NCI-H1436 treated with DMSO at 0.1 percent for 48 hours (cell line): ENCODE measurements at regions not wholly inside any gene's neighbourhood (a gene's known extent, or its start where the extent isn't known, plus 50 kb on each side); places are given as distances from the start of the nearest gene placed in this dataset.
"Not testable (repeated sequence)": the region's sequence is repeated elsewhere in the genome, so short reads cannot be mapped to it uniquely, and the experiment has no call there.

Source experiments
- DNase-seq: peaks from one replicate; lab custom pipeline; 2025; lab: John Stamatoyannopoulos, UW

DNA sequence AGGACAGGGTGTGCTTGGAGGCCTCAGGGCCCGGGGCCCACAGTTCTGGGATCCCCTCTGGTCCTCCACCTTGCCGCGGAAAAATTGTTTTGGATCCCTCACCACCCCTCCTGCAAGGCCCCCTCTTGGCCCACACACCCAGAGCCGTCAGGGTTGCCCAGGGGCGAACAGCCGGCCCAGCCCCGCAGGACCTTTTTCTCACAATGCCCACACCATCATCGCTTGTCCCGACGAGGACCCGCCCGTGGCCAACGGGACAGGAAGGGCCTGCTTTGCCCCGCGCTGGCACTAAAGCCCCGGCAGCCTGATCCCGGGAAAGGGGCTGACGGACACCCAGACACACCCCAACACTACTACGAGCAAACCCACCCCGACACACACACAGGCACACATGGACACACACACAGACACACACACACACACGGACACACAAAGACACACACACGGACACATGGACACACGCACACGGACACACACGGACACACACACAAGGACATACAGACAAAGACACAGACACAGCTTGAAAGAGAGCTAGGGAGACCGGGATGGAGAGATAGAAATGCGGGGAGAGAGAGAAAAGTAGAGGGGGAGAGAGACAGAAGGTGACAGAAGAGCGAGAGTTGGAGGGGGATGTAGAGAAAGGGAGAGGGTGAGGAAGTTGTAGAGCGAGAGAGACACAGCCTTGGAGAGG, 1493.5 kb upstream of the DEFB115 start:
- no peak for DNase-seq

DNA sequence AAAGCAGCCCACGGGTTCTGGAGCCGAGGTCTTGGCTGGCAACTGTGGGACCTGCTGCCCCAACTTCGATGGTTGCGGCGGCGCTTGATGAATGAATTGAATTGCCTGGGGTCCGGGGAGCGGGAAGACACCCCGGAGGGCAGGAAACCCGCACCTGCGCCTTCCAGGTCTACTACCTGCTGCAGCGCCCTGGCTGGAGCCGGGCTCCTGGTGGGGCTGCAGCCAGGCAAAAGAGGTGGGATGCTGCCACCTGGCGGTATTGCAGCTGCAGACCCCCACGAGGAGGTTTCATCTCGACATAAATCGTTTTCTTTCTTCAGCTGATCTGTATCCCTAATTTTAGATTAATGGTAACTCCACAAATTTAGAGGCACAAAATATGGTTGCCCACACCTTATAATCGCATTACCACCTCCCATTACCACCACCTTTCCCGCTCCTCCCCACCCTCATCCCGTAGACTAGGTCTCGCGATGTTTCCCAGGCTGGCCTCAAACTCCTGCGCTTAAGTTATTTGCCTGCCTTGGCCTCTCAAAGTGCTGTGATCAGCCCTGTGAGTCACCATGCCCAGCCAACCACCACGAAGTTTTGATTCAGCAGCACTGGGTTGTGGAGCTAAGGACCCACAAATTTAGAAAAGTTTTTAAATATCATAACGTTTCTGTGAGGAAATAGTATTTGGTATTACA, 1492.4 kb upstream of the DEFB115 start:
- not testable (repeated sequence) for DNase-seq

DNA sequence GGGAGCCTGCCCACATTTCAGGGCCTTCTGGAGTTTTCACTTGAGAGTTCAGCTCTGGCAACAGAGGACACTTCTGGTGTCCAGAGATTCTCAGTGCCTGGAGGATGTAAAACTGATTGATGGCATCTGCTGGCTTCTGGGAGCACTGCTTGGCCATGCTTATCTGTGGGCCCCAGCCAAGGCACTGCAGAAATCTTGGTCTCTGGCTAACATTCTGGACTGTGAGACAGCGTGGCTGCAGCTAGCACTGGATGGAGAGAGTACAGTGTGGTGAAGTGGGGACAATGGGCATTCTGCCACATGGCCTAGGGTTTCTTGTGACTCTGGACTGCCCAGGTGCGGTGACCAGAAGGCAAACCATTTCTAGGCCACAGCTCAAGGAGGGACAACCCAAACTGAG, 1479.4 kb upstream of the DEFB115 start:
- not testable (repeated sequence) for DNase-seq

DNA sequence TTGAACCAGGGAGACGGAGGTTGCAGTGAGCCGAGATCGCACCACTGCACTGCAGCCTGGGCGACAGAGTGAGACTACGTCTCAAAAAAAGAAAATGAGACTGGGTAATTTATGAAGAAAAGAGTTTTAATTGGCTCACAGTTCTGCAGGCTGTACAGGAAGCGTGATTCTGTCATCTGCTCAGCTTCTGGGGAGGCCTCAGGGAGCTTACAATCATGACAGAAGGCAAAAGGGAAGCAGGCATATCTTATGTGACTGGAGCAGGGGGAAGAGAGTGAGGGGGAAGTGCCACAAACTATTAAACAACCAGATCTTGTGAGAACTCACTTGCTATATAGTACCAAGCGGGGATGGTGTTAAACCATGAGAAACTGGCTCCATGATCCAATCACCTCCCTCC, 1476.2 kb upstream of the DEFB115 start:
- not testable (repeated sequence) for DNase-seq

DNA sequence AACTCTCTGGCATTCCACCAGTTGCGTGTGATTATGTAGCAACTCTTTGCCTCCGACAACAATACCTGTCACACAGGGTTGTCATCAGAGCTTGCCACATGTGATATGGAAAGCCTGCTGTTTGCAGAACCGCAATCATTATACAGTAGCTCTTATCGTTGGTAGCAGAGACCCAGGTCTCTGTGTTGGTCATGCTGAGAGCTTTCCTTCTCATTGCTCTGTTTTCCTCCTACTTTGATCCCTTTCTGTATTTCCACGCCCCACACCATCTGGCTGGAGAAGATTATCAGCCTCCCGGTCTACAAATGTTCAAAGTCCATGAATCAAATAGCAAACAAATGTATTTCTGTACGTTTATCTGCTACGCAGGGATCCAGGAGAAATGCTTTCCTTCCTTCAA, 1475.6 kb upstream of the DEFB115 start:
- DNase-seq: not testable (repeated sequence)

DNA sequence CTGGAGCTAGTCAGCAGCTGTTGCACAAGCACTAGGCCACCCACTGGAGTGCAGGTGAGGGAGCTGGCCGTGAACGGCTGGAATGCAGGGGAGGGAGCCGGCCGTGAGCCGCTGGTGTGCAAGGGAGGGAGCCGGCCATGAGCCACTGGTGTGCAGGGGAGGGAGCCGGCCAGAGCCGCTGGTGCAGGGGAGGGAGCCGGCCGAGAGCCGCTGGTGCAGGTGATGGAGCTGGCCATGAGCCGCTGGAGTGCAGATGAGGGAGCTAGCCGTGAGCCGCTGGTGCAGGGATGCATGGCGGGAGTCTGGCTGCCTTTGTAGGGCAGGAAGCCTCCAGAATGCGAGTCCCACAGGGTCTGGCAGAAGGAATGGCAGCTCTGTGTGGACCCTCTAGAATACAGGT, 1470.0 kb upstream of the DEFB115 start:
- not testable (repeated sequence) for DNase-seq

DNA sequence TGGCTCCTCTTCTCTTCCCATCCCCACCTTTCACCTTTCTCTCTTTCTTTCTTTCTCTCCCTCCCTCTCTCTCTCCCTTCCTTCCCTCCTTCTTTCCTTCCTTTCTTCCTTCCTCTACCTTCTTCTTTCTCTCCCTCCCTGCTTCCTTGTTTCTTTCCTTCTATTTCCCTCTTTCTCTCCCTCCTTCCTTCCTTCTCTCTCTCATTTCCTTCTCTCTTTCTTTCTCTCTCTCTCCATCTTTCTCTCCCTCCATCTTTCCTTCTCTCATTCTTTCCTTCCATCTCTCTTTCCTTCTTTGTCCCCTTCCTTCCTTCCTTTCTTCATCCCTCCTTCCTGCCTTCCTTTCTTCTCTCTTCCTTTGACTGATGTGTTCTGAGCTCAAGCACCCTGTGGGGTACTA, 1467.0 kb upstream of the DEFB115 start:
- DNase-seq: no peak

DNA sequence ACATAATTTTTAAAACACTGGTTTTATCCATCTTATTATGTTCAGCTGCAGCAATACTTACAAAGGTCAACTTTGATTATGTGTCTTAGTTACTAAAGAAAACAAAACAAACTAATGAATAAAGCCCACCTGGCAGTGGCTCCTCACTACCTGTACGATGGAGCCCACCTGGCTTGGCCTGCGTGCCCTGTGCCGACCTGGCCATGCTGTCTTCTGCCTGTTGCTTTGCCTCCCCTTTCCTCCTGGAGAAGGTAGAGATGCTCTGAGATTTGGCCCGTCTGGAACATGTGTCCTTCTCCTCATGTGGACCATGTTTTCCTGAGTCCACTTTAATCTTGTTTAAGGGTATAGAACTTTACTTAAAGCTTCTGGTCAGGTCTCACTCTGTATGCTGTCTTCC, 1426.0 kb upstream of the DEFB115 start:
- DNase-seq: not testable (repeated sequence)

DNA sequence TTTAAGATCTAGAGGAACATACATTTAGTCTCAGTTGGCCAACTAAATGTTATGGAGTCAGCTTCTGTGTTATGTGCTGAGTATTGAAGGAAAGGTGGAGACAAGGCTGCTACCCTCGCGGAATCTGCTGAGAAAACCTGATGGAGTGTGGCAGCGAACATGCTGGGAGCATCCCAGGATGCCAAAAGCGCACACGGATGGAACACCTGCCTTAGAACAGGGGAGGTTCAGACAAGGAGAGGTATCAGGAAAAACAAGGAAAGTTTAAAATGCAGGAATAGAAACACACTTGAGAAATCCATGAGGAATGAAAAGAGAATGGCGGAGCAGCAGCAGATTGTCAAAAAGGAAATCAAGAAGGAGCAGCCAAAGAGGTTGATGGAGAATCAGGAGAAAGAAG, 1389.5 kb upstream of the DEFB115 start:
- DNase-seq: not testable (repeated sequence)

DNA sequence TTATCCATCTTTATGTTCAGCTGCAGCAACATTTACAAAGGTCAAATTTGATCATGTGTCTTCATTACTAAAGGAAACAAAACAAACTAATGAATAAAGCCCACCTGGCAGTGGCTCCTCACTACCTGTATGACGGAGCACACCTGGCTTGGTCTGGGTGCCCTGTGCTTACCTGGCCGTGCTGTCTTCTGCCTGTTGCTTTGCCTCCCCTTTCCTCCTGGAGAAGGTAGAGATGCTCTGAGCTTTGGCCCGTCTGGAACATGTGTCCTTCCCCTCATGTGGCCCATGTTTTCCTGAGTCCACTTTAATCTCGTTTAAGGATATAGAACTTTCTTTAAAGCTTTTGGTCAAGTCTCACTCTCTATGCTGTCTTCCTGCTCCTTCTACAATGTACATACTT, 1388.8 kb upstream of the DEFB115 start:
- DNase-seq: not testable (repeated sequence)

DNA sequence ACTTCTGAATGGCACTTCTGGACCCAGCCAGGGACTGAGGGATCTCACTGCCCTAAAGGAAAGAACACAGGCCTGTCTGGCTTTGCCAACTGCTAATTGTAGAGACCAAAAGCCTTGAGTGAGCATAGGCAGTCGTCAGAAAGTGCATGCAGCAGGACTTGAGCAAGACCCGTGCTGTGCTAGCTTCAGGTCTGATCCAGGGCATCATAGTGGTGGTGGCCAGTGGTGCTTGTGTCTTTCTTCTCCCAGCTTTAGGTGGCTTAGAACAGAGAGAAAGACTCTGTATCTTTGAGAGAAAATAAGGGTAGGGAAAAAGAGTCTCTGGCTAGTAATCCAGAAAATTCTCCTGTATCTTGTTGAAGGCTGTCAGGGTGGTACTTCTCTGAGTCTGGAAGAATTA, 1385.6 kb upstream of the DEFB115 start:
- not testable (repeated sequence) for DNase-seq

DNA sequence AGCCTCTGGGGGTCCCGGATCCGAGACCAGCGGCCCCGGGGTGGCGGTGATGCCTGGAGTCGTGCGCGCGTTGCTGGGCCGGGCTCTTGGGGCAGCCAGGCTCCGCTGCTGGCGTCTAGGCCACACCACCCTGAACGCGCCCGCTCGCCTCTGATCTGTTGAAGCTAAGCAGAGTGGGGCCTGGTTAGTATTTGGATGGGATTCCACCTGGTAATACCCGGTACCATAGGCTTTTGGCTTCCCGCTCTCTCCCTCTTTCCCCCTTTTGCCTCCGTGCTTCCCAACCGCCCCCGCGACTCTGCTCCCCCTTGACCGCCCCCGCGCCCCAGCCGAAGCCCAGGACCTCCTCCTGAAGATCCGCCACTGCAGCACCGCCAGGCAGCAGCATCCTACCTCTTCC, 1383.5 kb upstream of the DEFB115 start:
- no peak for DNase-seq

DNA sequence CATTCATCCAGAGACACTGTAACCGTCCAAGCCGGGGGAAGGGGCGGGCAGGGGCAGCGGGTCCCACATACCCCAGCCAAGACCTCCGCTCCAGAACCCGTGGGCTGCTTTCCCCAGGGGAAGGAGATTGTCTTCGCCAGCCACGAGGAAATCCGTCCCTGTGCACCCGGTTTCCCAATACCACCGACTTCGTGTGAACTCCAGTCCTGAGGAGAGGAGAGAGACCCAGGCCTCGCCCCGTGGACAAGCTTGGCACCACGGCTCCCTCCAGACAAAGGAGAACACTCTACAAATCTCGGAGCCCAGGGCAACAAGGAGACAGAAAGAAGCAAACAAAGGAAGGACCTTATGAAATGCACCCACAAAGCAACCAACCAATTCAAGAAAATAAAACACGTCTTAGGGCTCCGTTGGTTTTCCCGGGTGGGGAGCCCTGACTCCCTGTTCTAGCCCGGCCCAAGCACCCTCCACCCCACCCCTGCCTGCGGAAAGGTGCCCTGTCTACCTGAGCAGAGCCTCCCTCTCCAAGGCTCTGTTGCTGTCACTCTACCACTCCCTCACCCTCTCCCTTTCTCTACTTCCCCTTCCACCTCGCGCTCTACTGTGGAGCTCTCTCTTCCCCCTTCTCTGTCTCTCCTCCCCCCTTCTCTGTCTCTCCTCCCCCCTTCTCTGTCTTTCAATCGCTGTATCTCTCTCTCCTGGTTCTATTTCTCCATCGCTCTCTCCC, 1382.8 kb upstream of the DEFB115 start:
- no peak for DNase-seq

DNA sequence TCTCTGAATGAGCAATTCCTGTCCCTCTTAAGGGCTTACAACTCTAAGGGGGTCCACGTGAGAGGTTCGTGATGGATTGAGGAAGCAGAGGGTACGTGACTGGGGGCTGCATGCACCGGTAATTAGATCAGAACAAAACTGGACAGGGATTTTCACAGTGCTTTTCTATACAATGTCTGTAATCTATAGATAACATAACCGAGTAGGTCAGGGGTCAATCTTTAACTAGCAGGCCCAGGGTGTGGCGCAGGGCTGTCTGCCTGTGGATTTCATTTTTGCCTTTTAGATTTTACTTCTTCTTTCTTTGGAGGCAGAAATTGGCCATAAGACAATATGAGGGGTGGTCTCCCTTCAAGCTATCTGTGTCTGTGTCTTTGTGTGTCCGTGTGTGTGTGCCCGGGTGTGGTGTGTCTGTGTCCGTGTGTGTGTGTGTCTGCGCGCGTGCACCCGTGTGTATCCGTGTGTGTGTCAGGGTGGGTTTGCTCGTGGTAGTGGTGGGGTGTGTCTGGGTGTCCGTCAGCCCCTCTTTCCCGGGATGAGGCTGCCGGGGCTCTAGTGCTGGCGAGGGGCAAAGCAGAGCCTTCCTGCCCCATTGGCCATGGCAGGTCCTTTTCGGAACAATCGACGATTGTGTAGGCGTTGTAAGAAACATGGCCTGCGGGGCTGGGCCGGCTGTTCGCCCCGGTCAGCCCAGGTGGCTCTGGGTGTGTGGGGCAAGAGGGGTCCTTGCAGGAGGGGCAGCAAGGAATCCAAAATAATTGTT, 1382.0 kb upstream of the DEFB115 start:
- not testable (repeated sequence) for DNase-seq

DNA sequence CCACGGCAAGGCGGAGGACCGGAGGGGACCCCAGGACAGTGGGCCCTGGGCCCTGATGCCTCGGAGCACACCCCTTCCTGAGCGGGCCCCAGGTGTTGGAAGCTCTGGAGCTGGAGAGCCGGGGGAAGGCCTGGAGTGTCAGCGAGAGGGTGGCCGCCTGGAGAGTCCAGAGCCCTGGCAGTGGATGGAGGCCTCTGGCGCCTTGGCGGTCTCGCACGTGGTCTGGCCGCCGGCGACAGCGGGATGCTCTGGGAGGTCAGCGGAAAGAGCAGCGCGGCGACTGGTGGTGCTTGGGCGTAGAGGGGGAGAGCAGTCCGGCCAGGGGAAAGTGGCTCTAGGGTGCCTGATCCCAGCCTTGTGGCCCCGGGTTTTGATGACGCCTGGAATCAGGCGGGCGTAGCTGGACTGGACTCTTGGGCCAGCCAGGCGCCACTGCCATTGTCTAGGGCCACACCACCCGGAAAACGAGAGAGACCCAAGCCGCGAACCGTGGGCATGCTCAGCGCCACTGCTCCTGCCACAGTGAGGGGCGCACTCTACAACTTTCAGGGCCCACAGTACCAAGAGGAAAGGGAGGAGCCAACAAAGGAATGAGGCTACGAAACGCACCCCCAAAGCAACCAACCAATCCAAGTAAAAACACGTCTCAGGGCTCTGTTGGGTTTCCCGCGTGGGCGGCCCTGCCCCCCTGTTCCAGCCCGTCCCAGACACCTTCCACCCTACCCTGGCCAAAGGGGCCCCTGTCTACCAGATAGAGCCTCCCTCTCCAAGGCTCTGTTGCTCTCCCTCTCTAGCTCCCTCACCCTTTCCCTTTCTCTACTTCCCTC, 1381.2 kb upstream of the DEFB115 start:
- not testable (repeated sequence) for DNase-seq

DNA sequence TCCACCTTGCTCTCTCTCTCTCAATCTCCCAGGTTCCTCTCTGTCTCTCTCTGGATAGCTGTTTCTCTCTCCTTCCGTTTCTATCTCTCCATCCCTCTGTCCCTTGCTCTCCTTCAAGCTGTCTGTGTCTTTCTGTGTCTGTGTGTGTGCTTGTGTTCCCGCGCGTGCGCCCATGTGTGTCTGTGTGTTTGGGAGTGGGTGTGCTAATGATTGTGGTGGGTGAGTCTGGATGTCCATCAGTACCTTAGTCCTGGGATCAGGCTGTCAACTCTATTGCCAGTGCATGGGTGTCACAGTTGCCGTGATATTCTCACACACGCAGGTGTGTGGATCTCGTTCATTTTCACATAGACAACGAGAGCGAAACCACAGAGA, 1380.6 kb upstream of the DEFB115 start:
- no peak for DNase-seq

DNA sequence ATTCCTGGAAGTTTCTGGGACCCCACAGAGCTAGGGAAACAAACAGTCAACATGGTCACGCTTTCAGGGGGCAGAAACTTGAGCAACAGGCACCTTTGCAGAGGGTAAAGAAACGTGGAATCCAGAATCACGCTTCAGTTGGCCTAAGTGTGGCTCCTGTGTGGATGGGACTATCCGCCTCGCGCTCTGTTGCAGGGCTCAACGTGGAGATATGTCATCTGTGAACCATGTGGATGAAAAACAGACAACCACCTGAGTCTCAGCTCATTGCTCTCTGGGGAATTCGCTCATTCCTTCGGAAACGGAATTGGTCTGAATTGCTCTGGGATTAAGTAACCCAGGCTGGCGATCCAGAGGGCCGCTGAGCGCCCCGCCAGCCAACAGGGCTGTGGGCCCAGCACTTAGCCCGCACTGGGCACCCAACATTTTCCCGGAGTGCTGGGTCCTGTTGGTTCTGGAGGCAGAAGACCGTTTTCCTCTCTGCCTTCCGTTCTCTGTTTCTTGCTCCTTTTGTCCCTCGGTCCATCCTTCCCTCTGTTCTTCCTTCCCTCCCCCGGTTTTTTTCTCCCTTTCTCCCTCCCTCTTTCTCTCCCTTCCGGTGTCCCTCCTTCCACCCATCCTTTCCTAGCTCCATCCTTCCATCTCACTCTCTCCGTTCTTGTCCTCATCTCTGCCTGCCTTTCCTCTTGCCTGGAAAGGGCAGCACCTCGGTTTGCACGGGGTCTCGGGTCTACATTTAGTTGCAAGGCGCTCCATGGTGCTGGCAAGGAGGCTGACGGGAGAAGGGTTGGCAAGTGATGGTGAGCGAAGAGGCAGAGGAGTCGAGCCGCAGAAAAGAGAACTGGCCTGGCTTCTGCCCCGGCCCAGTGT, 1379.8 kb upstream of the DEFB115 start:
- not testable (repeated sequence) for DNase-seq

DNA sequence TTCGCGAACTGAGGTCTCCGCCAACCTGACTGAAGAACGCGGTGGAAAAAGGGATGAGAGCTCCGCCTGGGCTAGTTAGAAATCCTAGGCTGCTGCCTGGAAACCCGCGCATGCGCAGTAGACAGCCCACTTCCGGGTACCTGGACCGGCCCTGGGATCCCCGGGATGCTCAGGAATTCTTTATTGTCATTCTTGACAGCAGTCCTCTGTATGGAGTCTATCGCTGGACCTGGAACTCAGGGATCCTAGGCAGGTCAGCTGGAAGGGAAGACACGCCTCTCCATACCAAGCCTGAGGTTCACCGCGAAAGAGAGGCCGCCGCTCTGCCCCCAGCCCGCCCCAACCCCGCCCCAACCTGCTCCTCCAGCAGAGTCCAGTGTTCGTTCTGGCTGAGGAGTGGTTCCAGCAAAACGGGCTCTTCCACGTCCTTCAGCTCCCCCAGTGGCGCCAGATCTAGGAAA, 1379.2 kb upstream of the DEFB115 start:
- no peak for DNase-seq

DNA sequence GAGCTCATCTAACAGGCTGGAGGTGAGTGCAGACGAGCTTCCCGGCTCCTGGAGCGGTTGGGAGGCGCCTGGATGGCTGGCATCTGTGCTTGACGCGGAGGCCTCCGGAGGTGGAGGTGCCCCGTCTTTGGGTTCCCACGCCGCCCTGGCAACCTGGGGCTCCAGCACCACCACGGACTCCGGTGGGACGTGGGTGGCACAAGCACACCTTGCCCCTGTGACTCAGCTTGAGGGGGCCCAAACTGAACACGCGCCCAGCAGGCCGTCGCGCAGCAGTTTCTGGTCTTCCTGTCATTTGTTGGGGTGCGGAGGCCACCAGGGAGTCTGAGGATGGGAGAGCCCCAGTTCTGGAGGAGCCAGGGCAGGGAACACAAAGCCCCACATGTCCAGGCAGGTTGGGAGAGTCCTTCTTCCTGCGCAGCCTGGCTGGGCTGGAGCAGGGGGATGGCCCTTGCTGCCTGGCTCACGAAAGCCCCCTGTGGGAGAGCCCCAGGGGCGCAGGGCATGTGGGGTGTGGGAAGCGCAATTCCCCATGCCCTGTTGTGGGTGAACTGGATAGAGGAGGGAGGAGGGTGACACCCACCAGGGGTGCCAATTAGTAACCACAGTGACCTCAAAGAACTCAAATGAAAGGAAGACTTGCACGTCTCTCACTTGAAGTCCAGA, 1378.6 kb upstream of the DEFB115 start:
- no peak for DNase-seq

DNA sequence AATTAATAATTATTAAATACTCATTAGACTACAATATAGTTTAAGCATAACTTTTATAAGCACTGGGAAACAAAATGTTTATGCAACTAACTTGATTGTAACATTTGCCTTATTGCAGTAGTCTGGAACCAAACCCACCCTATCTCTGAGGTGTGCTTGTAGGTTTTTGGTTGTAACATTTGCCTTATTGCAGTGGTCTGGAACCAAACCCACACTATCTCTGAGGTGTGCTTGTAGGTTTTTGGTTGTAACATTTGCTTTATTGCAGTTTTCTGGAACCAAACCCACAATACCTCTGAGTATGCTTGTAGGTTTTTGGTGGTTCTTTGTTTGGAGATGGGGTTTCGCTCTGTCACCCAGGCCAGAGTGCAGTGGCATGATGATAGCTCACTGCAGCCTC, 1376.4 kb upstream of the DEFB115 start:
- DNase-seq: not testable (repeated sequence)
